PC-9 (cell line): ENCODE measurements at regions not wholly inside any gene's neighbourhood (a gene's known extent, or its start where the extent isn't known, plus 50 kb on each side); places are given as distances from the start of the nearest gene placed in this dataset.
"Not testable (repeated sequence)": the region's sequence is repeated elsewhere in the genome, so short reads cannot be mapped to it uniquely, and the experiment has no call there.

Experiments
- BruUV-seq: library from RNA; stranded (reverse); fragments of 400-500 nt; replicated peaks from 2 replicates; lab custom pipeline; 2021; lab: Mats Ljungman, UMichigan
- CTCF ChIA-PET: fragments of 300-600 bp; sonication (Branson Sonifier 250); formaldehyde crosslinking; loops from one replicate; lab custom pipeline; 2022; ENCODE audit warnings: antibody characterized with exemption; lab: Charles Lee
- POLR2A ChIA-PET: fragments of 300-600 bp; sonication (Branson Sonifier 250); formaldehyde crosslinking; loops from one replicate; lab custom pipeline; 2022; ENCODE audit warnings: antibody characterized with exemption; ENCODE audit not compliant: unreplicated experiment; lab: Charles Lee
- DNase-seq, 2 experiments: peaks; one replicate each; pipeline versions ENCODE4 v3.0.0 to v3.0.0-alpha.2; 2015 to 2022; ENCODE audit warnings: mixed read lengths in 1 of 2
- H2AFZ ChIP-seq: fragments of 200-600 bp; sonication (generic); 2 replicates; pipeline ENCODE4 v1.8.1; 2017; ENCODE audit warnings: antibody characterized with exemption
- H3F3A ChIP-seq: fragments of 200-600 bp; sonication (generic); 2 replicates; pipeline ENCODE4 v1.8.1; 2017; ENCODE audit warnings: antibody characterized with exemption, mild to moderate bottlenecking, low read depth; ENCODE audit not compliant: insufficient read depth
- H3K27ac ChIP-seq: fragments of 200-600 bp; sonication (generic); 2 replicates; pipeline ENCODE4 v1.6.1; 2016; ENCODE audit warnings: mixed run types
- H3K27me3 ChIP-seq: fragments of 200-600 bp; sonication (generic); 2 replicates; pipeline ENCODE4 v1.6.1; 2016; ENCODE audit warnings: low read depth, mixed run types; ENCODE audit not compliant: insufficient read depth
- H3K36me3 ChIP-seq: fragments of 200-600 bp; sonication (generic); 2 replicates; pipeline ENCODE4 v1.6.1; 2016; ENCODE audit warnings: low read depth, mixed run types
- H3K4me1 ChIP-seq: fragments of 200-600 bp; sonication (generic); replicated peaks from 2 replicates; pipeline ENCODE4 v1.6.1; 2016; ENCODE audit warnings: mixed run types; ENCODE audit not compliant: insufficient read depth
- H3K4me2 ChIP-seq: fragments of 200-600 bp; sonication (generic); 2 replicates; pipeline ENCODE4 v1.6.1; 2017; ENCODE audit warnings: mixed run types
- H3K4me3 ChIP-seq: fragments of 200-600 bp; sonication (generic); 2 replicates; pipeline ENCODE4 v1.6.1; 2016; ENCODE audit warnings: mixed run types
- H3K79me2 ChIP-seq: fragments of 200-600 bp; sonication (generic); 2 replicates; pipeline ENCODE4 v1.6.1; 2017; ENCODE audit warnings: low read depth, mixed run types
- H3K9me2 ChIP-seq: fragments of 200-600 bp; sonication (generic); 2 replicates; pipeline ENCODE4 v1.8.1; 2017; ENCODE audit warnings: mild to moderate bottlenecking; ENCODE audit not compliant: insufficient read depth
- H3K9me3 ChIP-seq: fragments of 200-600 bp; sonication (generic); 2 replicates; pipeline ENCODE4 v1.8.1; 2016; ENCODE audit warnings: low read depth; ENCODE audit not compliant: insufficient read depth
- H4K20me1 ChIP-seq: fragments of 200-600 bp; sonication (generic); 2 replicates; pipeline ENCODE4 v1.8.1; 2017; ENCODE audit not compliant: insufficient read depth
- CTCF ChIP-seq: fragments of 200-600 bp; sonication (generic); conservative IDR thresholded peaks from 2 replicates; pipeline ENCODE4 v1.6.1; 2017; ENCODE audit warnings: mixed run types, antibody characterized with exemption, mild to moderate bottlenecking, moderate library complexity
- EZH2 ChIP-seq: fragments of 200-600 bp; sonication (generic); IDR thresholded peaks from 2 replicates; pipeline ENCODE4 v1.8.0; 2017; ENCODE audit warnings: antibody characterized with exemption, low read depth
- intact Hi-C: fragments of 100-400 bp; cut with micrococcal nuclease; formaldehyde crosslinking; loops from one replicate; pipeline ENCODE4 v1.10.0; 2022; ENCODE audit not compliant: unreplicated experiment

- H4K20me1 ChIP-seq = no peaks in the 10 kb centered on the region
- H3K36me3 ChIP-seq = no peaks in the 10 kb centered on the region
- no peaks in the 10 kb centered on the region for H3K27me3 ChIP-seq
- H3F3A ChIP-seq = no peaks in the 10 kb centered on the region
- no peak overlapping the region for H3K27ac ChIP-seq
- ChIA-PET POLR2A (no interaction called here), CTCF (no interaction called here)
- H2AFZ ChIP-seq = no peak overlapping the region
- no peak overlapping the region for H3K4me2 ChIP-seq
- H3K4me3 ChIP-seq = no peak overlapping the region
- intact Hi-C loops = no loop called here
- no peaks in the 10 kb centered on the region for H3K79me2 ChIP-seq
- no peaks in the 10 kb centered on the region for H3K9me3 ChIP-seq
- H3K9me2 ChIP-seq = no peaks in the 10 kb centered on the region
- DNase-seq = no peak
- no peak for TF ChIP-seq CTCF
- TF ChIP-seq EZH2 = no peak
- no peaks in the 10 kb centered on the region for H3K4me1 ChIP-seq
- no TSS peak for BruUV-seq
These were observed 954.9 kb downstream of the TDRD15 start for GRCh38 chr2:22078701-22079100.

GRCh38 chr2:22079583-22079982, 955.8 kb downstream of the TDRD15 start:
- no peak for DNase-seq
- H3K36me3 ChIP-seq = no peaks in the 10 kb centered on the region
- H3K79me2 ChIP-seq = no peaks in the 10 kb centered on the region
- BruUV-seq = no TSS peak
- intact Hi-C loops = no loop called here
- no peaks in the 10 kb centered on the region for H3K9me2 ChIP-seq
- TF ChIP-seq CTCF (no peak), EZH2 (no peak)
- no peak overlapping the region for H3K4me2 ChIP-seq
- no peaks in the 10 kb centered on the region for H3F3A ChIP-seq
- no peaks in the 10 kb centered on the region for H4K20me1 ChIP-seq
- CTCF ChIA-PET = no interaction called here
- no peaks in the 10 kb centered on the region for H3K4me1 ChIP-seq
- H3K4me3 ChIP-seq = no peak overlapping the region
- H3K27ac ChIP-seq = no peak overlapping the region
- no peak overlapping the region for H2AFZ ChIP-seq
- H3K27me3 ChIP-seq = no peaks in the 10 kb centered on the region
- POLR2A ChIA-PET = no interaction called here
- H3K9me3 ChIP-seq = no peaks in the 10 kb centered on the region

GRCh38 chr2:22086726-22087125, 963.0 kb downstream of the TDRD15 start:
- Histone ChIP-seq H3K4me3 (no peak overlapping the region), H4K20me1 (no peaks in the 10 kb centered on the region), H3K4me1 (no peaks in the 10 kb centered on the region), H2AFZ (no peak overlapping the region), H3K27ac (no peak overlapping the region), H3K9me3 (no peaks in the 10 kb centered on the region), H3K79me2 (no peaks in the 10 kb centered on the region), H3K9me2 (no peaks in the 10 kb centered on the region), H3F3A (no peaks in the 10 kb centered on the region), H3K4me2 (no peak overlapping the region), H3K27me3 (no peaks in the 10 kb centered on the region), H3K36me3 (no peaks in the 10 kb centered on the region)
- BruUV-seq = no TSS peak
- intact Hi-C loops = no loop called here
- no peak for DNase-seq
- POLR2A ChIA-PET = no interaction called here
- CTCF ChIA-PET = no interaction called here
- TF ChIP-seq CTCF (no peak), EZH2 (no peak)

GRCh38 chr2:22103617-22104016, 979.8 kb downstream of the TDRD15 start:
- H3K4me3 ChIP-seq, H3K4me2 ChIP-seq, CTCF ChIA-PET, DNase-seq, BruUV-seq, H3K4me1 ChIP-seq, H3K79me2 ChIP-seq, H3K27me3 ChIP-seq, H3K9me3 ChIP-seq, H2AFZ ChIP-seq, intact Hi-C loops, H3F3A ChIP-seq, H4K20me1 ChIP-seq, H3K9me2 ChIP-seq, H3K27ac ChIP-seq, H3K36me3 ChIP-seq, POLR2A ChIA-PET: not testable (repeated sequence)
